ENCODE measurements at regions not wholly inside any gene's neighbourhood (a gene's known extent, or its start where the extent isn't known, plus 50 kb on each side); places are given as distances from the start of the nearest gene placed in this dataset.

GRCh38 chr1:168473126-168473525, 70.7 kb downstream of the XCL2 start:
- TF ChIP-seq POLR2AphosphoS5 (IDR thresholded peaks at IDR 0.05; ENCODE audit: low read depth, low read length) (no peak), TAF1 (IDR thresholded peaks at IDR 0.05; ENCODE audit: borderline replicate concordance, insufficient read depth, low read length) (no peak)
- TF ChIP-seq, protein P1, sequence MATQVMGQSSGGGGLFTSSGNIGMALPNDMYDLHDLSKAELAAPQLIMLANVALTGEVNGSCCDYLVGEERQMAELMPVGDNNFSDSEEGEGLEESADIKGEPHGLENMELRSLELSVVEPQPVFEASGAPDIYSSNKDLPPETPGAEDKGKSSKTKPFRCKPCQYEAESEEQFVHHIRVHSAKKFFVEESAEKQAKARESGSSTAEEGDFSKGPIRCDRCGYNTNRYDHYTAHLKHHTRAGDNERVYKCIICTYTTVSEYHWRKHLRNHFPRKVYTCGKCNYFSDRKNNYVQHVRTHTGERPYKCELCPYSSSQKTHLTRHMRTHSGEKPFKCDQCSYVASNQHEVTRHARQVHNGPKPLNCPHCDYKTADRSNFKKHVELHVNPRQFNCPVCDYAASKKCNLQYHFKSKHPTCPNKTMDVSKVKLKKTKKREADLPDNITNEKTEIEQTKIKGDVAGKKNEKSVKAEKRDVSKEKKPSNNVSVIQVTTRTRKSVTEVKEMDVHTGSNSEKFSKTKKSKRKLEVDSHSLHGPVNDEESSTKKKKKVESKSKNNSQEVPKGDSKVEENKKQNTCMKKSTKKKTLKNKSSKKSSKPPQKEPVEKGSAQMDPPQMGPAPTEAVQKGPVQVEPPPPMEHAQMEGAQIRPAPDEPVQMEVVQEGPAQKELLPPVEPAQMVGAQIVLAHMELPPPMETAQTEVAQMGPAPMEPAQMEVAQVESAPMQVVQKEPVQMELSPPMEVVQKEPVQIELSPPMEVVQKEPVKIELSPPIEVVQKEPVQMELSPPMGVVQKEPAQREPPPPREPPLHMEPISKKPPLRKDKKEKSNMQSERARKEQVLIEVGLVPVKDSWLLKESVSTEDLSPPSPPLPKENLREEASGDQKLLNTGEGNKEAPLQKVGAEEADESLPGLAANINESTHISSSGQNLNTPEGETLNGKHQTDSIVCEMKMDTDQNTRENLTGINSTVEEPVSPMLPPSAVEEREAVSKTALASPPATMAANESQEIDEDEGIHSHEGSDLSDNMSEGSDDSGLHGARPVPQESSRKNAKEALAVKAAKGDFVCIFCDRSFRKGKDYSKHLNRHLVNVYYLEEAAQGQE (IDR thresholded peaks at IDR 0.05; ENCODE audit: insufficient read depth in 1 of 2, low read depth in 2 of 2, low read length in 2 of 2) = no peak
